ENCODE measurements at regions not wholly inside any gene's neighbourhood (a gene's known extent, or its start where the extent isn't known, plus 50 kb on each side); places are given as distances from the start of the nearest gene placed in this dataset.
"Not testable (repeated sequence)": the region's sequence is repeated elsewhere in the genome, so short reads cannot be mapped to it uniquely, and the experiment has no call there.

DNA sequence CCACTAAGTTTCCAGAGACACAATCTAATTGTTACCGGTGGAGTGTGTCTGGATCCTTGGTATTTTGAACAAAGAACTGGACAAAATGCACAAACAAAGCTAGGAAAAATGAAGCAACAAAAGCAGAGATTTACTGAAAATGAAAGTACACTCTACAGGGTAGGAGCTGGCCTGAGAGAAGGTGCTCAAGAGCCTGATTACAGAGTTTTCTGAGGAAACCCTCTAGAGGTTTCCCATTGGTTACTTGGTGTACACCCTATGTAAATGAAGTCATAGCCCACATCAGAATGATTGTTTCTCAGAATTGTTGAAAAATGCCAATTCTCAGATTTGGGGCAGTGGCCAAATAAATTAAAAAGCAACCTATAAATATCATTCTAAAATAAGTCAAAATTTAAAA, 436.4 kb downstream of the KCNJ18 start:
- Histone ChIP-seq H3K9me3 (no peaks in the 10 kb centered on the region), H3K36me3 (ENCODE audit: control insufficient read depth in 2 of 2, extremely low read depth in 1 of 2, insufficient read depth in 1 of 2, low read length in 1 of 2) (no peaks in the 10 kb centered on the region), H3K4me1 (ENCODE audit: control insufficient read depth in 1 of 2, extremely low read depth in 1 of 2, insufficient read depth in 2 of 2, low read length in 2 of 2) (no peaks in the 10 kb centered on the region), H3K27ac (ENCODE audit: low read length) (no peak overlapping the region), H3K4me3 (ENCODE audit: control insufficient read depth in 1 of 2, extremely low read depth in 1 of 2, low read length in 1 of 2) (no peak overlapping the region), H3K27me3 (replicated peaks in 1 of 2; ENCODE audit: control insufficient read depth in 2 of 2, extremely low read depth in 1 of 2, insufficient read depth in 2 of 2, low read length in 1 of 2) (no peaks in the 10 kb centered on the region)
- ATAC-seq (replicated peaks in 1 of 4) (no peak), DNase-seq (no peak)
- Mint-ChIP-seq H3K36me3 (no peaks in the 10 kb centered on the region), H3K9me3 (peaks cover 12 to 24% (median 18%) of the 10 kb centered on the region in 3 donors), H3K4me1 (no peaks in the 10 kb centered on the region), H3K4me3 (no peak overlapping the region), H3K27ac (no peak overlapping the region), H3K27me3 (no peaks in the 10 kb centered on the region)
- POLR2A ChIA-PET: no interaction called here
- WGBS (ENCODE audit: insufficient coverage): 100% methylated on average over 1 of the region's 1 CpG
- CTCF ChIA-PET: no interaction called here

DNA sequence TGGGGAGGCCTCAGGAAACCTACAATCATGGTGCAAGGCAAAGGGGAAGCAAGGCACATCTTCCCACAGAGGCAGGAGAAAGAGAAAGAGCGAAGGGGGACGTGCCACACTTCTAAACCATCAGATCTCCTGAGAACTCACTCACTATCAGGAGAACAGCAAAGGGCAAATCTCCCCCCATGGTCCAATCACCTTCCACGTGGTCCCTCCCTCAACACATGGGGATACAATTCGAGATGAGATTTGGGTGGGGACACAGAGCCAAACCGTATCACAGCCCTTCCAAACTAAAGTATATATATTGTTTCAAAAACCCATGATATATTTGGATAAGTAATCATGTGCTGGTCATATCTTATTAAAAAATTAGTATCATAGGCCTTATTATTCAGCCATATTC, 437.6 kb downstream of the KCNJ18 start:
- H3K4me3 Mint-ChIP-seq; POLR2A ChIA-PET; H3K27me3 Mint-ChIP-seq; H3K27ac Mint-ChIP-seq; ATAC-seq (replicated peaks in 1 of 4); H3K36me3 ChIP-seq (ENCODE audit: control insufficient read depth in 2 of 2, extremely low read depth in 1 of 2, insufficient read depth in 1 of 2, low read length in 1 of 2); H3K36me3 Mint-ChIP-seq; H3K4me1 ChIP-seq (ENCODE audit: control insufficient read depth in 1 of 2, extremely low read depth in 1 of 2, insufficient read depth in 2 of 2, low read length in 2 of 2); H3K27me3 ChIP-seq (replicated peaks in 1 of 2; ENCODE audit: control insufficient read depth in 2 of 2, extremely low read depth in 1 of 2, insufficient read depth in 2 of 2, low read length in 1 of 2); H3K4me3 ChIP-seq (ENCODE audit: control insufficient read depth in 1 of 2, extremely low read depth in 1 of 2, low read length in 1 of 2); H3K9me3 ChIP-seq; H3K27ac ChIP-seq (ENCODE audit: low read length); H3K4me1 Mint-ChIP-seq; CTCF ChIA-PET; DNase-seq: not testable (repeated sequence)
- H3K9me3 Mint-ChIP-seq: peaks cover 12 to 29% (median 18%) of the 10 kb centered on the region in 3 donors
- WGBS (ENCODE audit: insufficient coverage): no CpG with 5 or more reads among the region's 5 CpGs

DNA sequence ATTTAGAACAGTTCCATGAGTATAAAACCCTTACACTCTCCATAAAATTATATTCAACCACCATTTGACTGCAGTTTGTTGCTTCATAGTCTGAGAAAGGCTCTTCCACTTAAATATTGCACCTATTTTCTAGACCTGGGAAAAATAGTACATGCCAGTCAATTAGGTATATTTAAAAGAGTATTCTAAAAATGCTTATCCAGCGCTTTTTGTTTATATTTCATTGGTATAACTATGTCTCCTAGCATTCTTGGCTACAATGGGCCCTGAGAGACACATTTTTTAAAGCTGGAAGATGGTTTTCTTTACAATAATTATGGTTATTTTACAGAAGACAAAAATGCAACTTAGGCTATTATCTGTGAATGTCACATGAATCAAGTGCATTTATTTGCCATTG, 439.4 kb downstream of the KCNJ18 start:
- peaks cover 17 to 38% (median 30%) of the 10 kb centered on the region in 3 donors for H3K9me3 Mint-ChIP-seq
- POLR2A ChIA-PET: no interaction called here
- no peaks in the 10 kb centered on the region for H3K36me3 ChIP-seq (ENCODE audit: control insufficient read depth in 2 of 2, extremely low read depth in 1 of 2, insufficient read depth in 1 of 2, low read length in 1 of 2)
- CTCF ChIA-PET: no interaction called here
- DNase-seq: no peak
- no peak overlapping the region for H3K27ac ChIP-seq (ENCODE audit: low read length)
- no peak overlapping the region for H3K27ac Mint-ChIP-seq
- no peaks in the 10 kb centered on the region for H3K4me1 Mint-ChIP-seq
- no peaks in the 10 kb centered on the region for H3K4me1 ChIP-seq (ENCODE audit: control insufficient read depth in 1 of 2, extremely low read depth in 1 of 2, insufficient read depth in 2 of 2, low read length in 2 of 2)
- H3K4me3 Mint-ChIP-seq: no peak overlapping the region
- H3K27me3 Mint-ChIP-seq: no peaks in the 10 kb centered on the region
- no peaks in the 10 kb centered on the region for H3K9me3 ChIP-seq
- no peaks in the 10 kb centered on the region for H3K27me3 ChIP-seq (replicated peaks in 1 of 2; ENCODE audit: control insufficient read depth in 2 of 2, extremely low read depth in 1 of 2, insufficient read depth in 2 of 2, low read length in 1 of 2)
- no peak overlapping the region for H3K4me3 ChIP-seq (ENCODE audit: control insufficient read depth in 1 of 2, extremely low read depth in 1 of 2, low read length in 1 of 2)
- no peak for ATAC-seq (replicated peaks in 1 of 4)
- WGBS (ENCODE audit: insufficient coverage): no CpG with 5 or more reads among the region's 1 CpG
- no peaks in the 10 kb centered on the region for H3K36me3 Mint-ChIP-seq

GRCh38 chr17:22138861-22139469, 446.6 kb downstream of the KCNJ18 start:
- Mint-ChIP-seq H3K9me3 (peaks cover 4 to 12% (median 12%) of the 10 kb centered on the region in 3 donors), H3K4me3 (no peak overlapping the region), H3K27ac (no peak overlapping the region), H3K36me3 (no peaks in the 10 kb centered on the region), H3K27me3 (no peaks in the 10 kb centered on the region), H3K4me1 (no peaks in the 10 kb centered on the region)
- DNase-seq: no peak
- ChIA-PET POLR2A (no interaction called here), CTCF (no interaction called here)
- H3K4me3 ChIP-seq (ENCODE audit: control insufficient read depth in 1 of 2, extremely low read depth in 1 of 2, low read length in 1 of 2): no peak overlapping the region
- WGBS (ENCODE audit: insufficient coverage): no CpG with 5 or more reads among the region's 2 CpGs
- H3K4me1 ChIP-seq (ENCODE audit: control insufficient read depth in 1 of 2, extremely low read depth in 1 of 2, insufficient read depth in 2 of 2, low read length in 2 of 2): no peaks in the 10 kb centered on the region
- no peak overlapping the region for H3K27ac ChIP-seq (ENCODE audit: low read length)
- ATAC-seq (replicated peaks in 1 of 4): no peak
- H3K9me3 ChIP-seq: peaks cover 9% of the 10 kb centered on the region
- no peaks in the 10 kb centered on the region for H3K27me3 ChIP-seq (replicated peaks in 1 of 2; ENCODE audit: control insufficient read depth in 2 of 2, extremely low read depth in 1 of 2, insufficient read depth in 2 of 2, low read length in 1 of 2)
- H3K36me3 ChIP-seq (ENCODE audit: control insufficient read depth in 2 of 2, extremely low read depth in 1 of 2, insufficient read depth in 1 of 2, low read length in 1 of 2): no peaks in the 10 kb centered on the region

DNA sequence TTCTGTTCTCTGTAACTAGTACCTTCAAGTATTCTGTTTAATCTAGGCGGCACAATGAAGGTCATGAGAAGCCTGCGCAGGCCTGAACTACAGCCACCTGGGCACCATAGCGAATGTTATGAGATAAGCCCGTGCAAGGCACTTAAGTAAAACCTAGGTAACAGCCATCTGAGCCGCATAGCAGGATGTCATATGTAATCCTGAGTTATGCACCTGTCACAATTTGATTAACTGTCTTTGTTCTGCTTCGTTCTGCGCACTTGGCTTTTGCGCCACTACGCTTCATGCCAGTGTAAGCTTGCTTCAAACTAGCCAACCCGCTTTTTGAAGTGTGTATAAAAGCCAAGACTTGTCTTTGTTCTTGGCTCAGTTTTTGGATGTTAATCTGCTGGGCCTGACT, 449.8 kb downstream of the KCNJ18 start:
- WGBS (ENCODE audit: insufficient coverage): 79% methylated on average over 10 of the region's 10 CpGs
- Mint-ChIP-seq H3K27ac (no peak overlapping the region), H3K9me3 (peaks cover 4 to 5% (median 4%) of the 10 kb centered on the region in 3 donors), H3K4me3 (no peak overlapping the region), H3K4me1 (no peaks in the 10 kb centered on the region), H3K27me3 (no peaks in the 10 kb centered on the region), H3K36me3 (no peaks in the 10 kb centered on the region)
- Histone ChIP-seq H3K27ac (ENCODE audit: low read length) (no peak overlapping the region), H3K9me3 (peaks cover 11% of the 10 kb centered on the region), H3K36me3 (ENCODE audit: control insufficient read depth in 2 of 2, extremely low read depth in 1 of 2, insufficient read depth in 1 of 2, low read length in 1 of 2) (no peaks in the 10 kb centered on the region), H3K4me3 (ENCODE audit: control insufficient read depth in 1 of 2, extremely low read depth in 1 of 2, low read length in 1 of 2) (no peak overlapping the region), H3K27me3 (replicated peaks in 1 of 2; ENCODE audit: control insufficient read depth in 2 of 2, extremely low read depth in 1 of 2, insufficient read depth in 2 of 2, low read length in 1 of 2) (no peaks in the 10 kb centered on the region), H3K4me1 (ENCODE audit: control insufficient read depth in 1 of 2, extremely low read depth in 1 of 2, insufficient read depth in 2 of 2, low read length in 2 of 2) (no peaks in the 10 kb centered on the region)
- POLR2A ChIA-PET: no interaction called here
- no peak for ATAC-seq (replicated peaks in 1 of 4)
- CTCF ChIA-PET: no interaction called here
- no peak for DNase-seq

DNA sequence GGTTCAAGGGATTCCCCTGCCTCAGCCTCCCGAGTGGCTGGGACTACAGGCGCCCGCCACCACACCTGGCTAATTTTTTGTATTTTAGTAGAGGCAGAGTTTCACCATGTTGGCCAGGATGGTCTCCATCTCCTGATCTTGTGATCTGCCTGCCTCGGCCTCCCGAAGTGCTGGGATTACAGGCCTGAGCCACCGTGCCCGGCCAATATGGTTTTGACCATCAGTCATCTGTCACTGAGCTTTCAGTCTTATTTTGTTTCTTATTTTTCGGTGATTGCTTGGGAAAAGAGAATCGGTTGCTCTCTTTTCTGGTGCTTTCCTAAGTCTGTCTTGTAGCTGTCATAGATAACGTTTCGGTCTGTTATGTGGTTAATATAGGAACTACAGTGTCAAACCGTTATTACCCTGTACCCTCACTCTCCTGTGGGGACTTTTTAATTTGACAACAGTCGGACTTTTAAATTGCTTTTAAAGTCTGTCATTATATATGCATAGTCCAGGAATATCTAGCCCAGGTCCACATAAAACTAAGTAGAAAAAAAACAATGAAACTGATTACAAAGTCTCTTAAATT, 453.4 kb downstream of the KCNJ18 start:
- Mint-ChIP-seq H3K27ac (no peak overlapping the region), H3K9me3 (peaks cover 6 to 21% (median 20%) of the 10 kb centered on the region in 3 donors), H3K4me3 (no peak overlapping the region), H3K27me3 (no peaks in the 10 kb centered on the region), H3K4me1 (no peaks in the 10 kb centered on the region), H3K36me3 (no peaks in the 10 kb centered on the region)
- no peaks in the 10 kb centered on the region for H3K27me3 ChIP-seq (replicated peaks in 1 of 2; ENCODE audit: control insufficient read depth in 2 of 2, extremely low read depth in 1 of 2, insufficient read depth in 2 of 2, low read length in 1 of 2)
- ATAC-seq (replicated peaks in 1 of 4) (no peak), DNase-seq (no peak)
- no peak overlapping the region for H3K4me3 ChIP-seq (ENCODE audit: control insufficient read depth in 1 of 2, extremely low read depth in 1 of 2, low read length in 1 of 2)
- no peaks in the 10 kb centered on the region for H3K36me3 ChIP-seq (ENCODE audit: control insufficient read depth in 2 of 2, extremely low read depth in 1 of 2, insufficient read depth in 1 of 2, low read length in 1 of 2)
- H3K4me1 ChIP-seq (ENCODE audit: control insufficient read depth in 1 of 2, extremely low read depth in 1 of 2, insufficient read depth in 2 of 2, low read length in 2 of 2): no peaks in the 10 kb centered on the region
- ChIA-PET CTCF (no interaction called here), POLR2A (no interaction called here)
- H3K9me3 ChIP-seq: peaks cover 10% of the 10 kb centered on the region
- 78% methylated on average over 8 of the region's 13 CpGs for WGBS (ENCODE audit: insufficient coverage)
- H3K27ac ChIP-seq (ENCODE audit: low read length): no peak overlapping the region

- ChIA-PET POLR2A (no interaction called here), CTCF (no interaction called here)
- DNase-seq (no peak), ATAC-seq (replicated peaks in 1 of 4) (no peak)
- no CpG with 5 or more reads among the region's 1 CpG for WGBS (ENCODE audit: insufficient coverage)
- Mint-ChIP-seq H3K27ac (no peak overlapping the region), H3K4me3 (no peak overlapping the region), H3K4me1 (no peaks in the 10 kb centered on the region), H3K9me3 (peaks cover 5 to 24% (median 22%) of the 10 kb centered on the region in 3 donors), H3K27me3 (no peaks in the 10 kb centered on the region), H3K36me3 (no peaks in the 10 kb centered on the region)
- H3K27ac ChIP-seq (ENCODE audit: low read length): no peak overlapping the region
- peaks cover 8% of the 10 kb centered on the region for H3K9me3 ChIP-seq
- H3K4me1 ChIP-seq (ENCODE audit: control insufficient read depth in 1 of 2, extremely low read depth in 1 of 2, insufficient read depth in 2 of 2, low read length in 2 of 2): no peaks in the 10 kb centered on the region
- no peaks in the 10 kb centered on the region for H3K27me3 ChIP-seq (replicated peaks in 1 of 2; ENCODE audit: control insufficient read depth in 2 of 2, extremely low read depth in 1 of 2, insufficient read depth in 2 of 2, low read length in 1 of 2)
- no peaks in the 10 kb centered on the region for H3K36me3 ChIP-seq (ENCODE audit: control insufficient read depth in 2 of 2, extremely low read depth in 1 of 2, insufficient read depth in 1 of 2, low read length in 1 of 2)
- no peak overlapping the region for H3K4me3 ChIP-seq (ENCODE audit: control insufficient read depth in 1 of 2, extremely low read depth in 1 of 2, low read length in 1 of 2)
Observed at GRCh38 chr17:22158364-22158763, 466.0 kb downstream of the KCNJ18 start.
